GM12865 (cell line): ENCODE measurements at regions not wholly inside any gene's neighbourhood (a gene's known extent, or its start where the extent isn't known, plus 50 kb on each side); places are given as distances from the start of the nearest gene placed in this dataset.

Experiments
- DNase-seq: peaks from one replicate; pipeline ENCODE4 v3.0.0; 2010; ENCODE audit warnings: low read depth
- H3K4me3 ChIP-seq: 2 replicates; pipeline ENCODE4 v1.5.1; 2011; ENCODE audit warnings: mild to moderate bottlenecking, low read depth, low read length, control low read depth
- CTCF ChIP-seq: IDR thresholded peaks from 2 replicates; pipeline ENCODE4 v1.5.1; 2011; ENCODE audit warnings: low read length, control low read depth, low read depth, inconsistent platforms; ENCODE audit not compliant: insufficient read depth; ENCODE audit errors: missing control alignments

- no peak for TF ChIP-seq CTCF
- no peak overlapping the region for H3K4me3 ChIP-seq
- DNase-seq = no peak
These were observed 421.6 kb upstream of the CBLB start for GRCh38 chr3:106290304-106290997.

- H3K4me3 ChIP-seq = no peak overlapping the region
- no peak for DNase-seq
- TF ChIP-seq CTCF = no peak
These were observed 424.3 kb upstream of the CBLB start for GRCh38 chr3:106293161-106293560.

GRCh38 chr3:106294121-106294520, 425.3 kb upstream of the CBLB start:
- no peak for TF ChIP-seq CTCF
- DNase-seq = no peak
- H3K4me3 ChIP-seq = no peak overlapping the region

- TF ChIP-seq CTCF = no peak
- H3K4me3 ChIP-seq = no peak overlapping the region
- DNase-seq = no peak
These were observed 427.2 kb upstream of the CBLB start for GRCh38 chr3:106296062-106296461.

- no peak overlapping the region for H3K4me3 ChIP-seq
- no peak for TF ChIP-seq CTCF
- peak; percentile 91 for DNase-seq
These were observed 430.7 kb upstream of the CBLB start for GRCh38 chr3:106299300-106300098.

GRCh38 chr3:106302451-106303221, 433.8 kb upstream of the CBLB start:
- DNase-seq = peak; percentile 97
- peak overlapping the region; percentile 30 for H3K4me3 ChIP-seq
- TF ChIP-seq CTCF = no peak
